Nephron (organoid): ENCODE measurements at regions not wholly inside any gene's neighbourhood (a gene's known extent, or its start where the extent isn't known, plus 50 kb on each side); places are given as distances from the start of the nearest gene placed in this dataset.
A peak's percentile ranks its signal among the peaks of the same experiment; 100 is the strongest.

Experiments used
- H3K27ac Mint-ChIP-seq, 3 experiments: 2 replicates each; pipeline ENCODE4 v1.8.0; 2020; ENCODE audit warnings: mixed read lengths in 3 of 3, mild to moderate bottlenecking in 2 of 3, moderate library complexity in 1 of 3
- H3K27me3 Mint-ChIP-seq: 2 replicates; pipeline ENCODE4 v1.8.0; 2021; ENCODE audit warnings: low read depth, mild to moderate bottlenecking, moderate library complexity, mixed read lengths
- H3K36me3 Mint-ChIP-seq: 2 replicates; pipeline ENCODE4 v1.8.0; 2020; ENCODE audit warnings: low read depth, mixed read lengths
- H3K4me1 Mint-ChIP-seq: 2 replicates; pipeline ENCODE4 v1.8.0; 2020; ENCODE audit warnings: mixed read lengths
- H3K4me3 Mint-ChIP-seq, 3 experiments: 2 replicates each; pipeline ENCODE4 v1.8.0; 2020; ENCODE audit warnings: mild to moderate bottlenecking in 3 of 3, mixed read lengths in 3 of 3, moderate library complexity in 2 of 3
- H3K9me3 Mint-ChIP-seq: 2 replicates; pipeline ENCODE4 v1.8.0; 2020; ENCODE audit warnings: mixed read lengths
- CTCF ChIP-seq, 3 experiments: fragments of 200-600 bp; sonication (generic); IDR thresholded peaks; one replicate each; pipeline ENCODE4 v1.5.0; 2021; ENCODE audit warnings: antibody characterized with exemption in 3 of 3; ENCODE audit not compliant: unreplicated experiment in 3 of 3

GRCh38 chr5:74539986-74540385, 100.5 kb downstream of the ENC1 start:
- TF ChIP-seq CTCF (IDR thresholded peaks at IDR 0.05; ENCODE audit: unreplicated experiment in 3 of 3), result no peak
- peaks cover 46% of the 10 kb centered on the region for H3K4me1 Mint-ChIP-seq
- peaks cover 4% of the 10 kb centered on the region for H3K27me3 Mint-ChIP-seq
- no peaks in the 10 kb centered on the region for H3K36me3 Mint-ChIP-seq
- no peak overlapping the region for H3K4me3 Mint-ChIP-seq
- H3K27ac Mint-ChIP-seq, result peak overlapping the region in 2 of 3 experiments; percentile 62 to 72
- H3K9me3 Mint-ChIP-seq, result peaks cover 5% of the 10 kb centered on the region

DNA sequence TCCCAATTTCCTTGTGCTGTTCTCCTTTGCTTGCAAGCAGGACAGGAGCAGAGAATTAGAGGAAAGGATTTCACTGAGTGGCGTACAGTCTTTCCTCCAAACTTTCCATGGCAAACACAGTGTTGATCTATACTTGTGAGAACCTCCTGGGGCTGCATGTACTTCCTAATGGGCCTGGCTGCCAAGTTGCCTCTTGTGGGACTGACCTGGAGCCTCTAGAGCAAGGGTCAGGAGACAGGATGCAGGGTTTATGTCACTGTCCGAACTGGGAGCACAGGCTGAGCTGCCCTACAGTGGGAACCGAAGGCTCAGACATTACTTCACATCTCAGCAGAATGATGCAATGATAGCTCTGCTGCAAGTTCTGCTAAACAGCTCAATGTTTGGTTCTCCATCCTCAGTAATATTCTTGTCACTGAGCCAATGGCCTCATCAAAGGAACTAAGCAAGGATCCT, 102.3 kb downstream of the ENC1 start:
- peaks cover 18% of the 10 kb centered on the region for H3K9me3 Mint-ChIP-seq

GRCh38 chr5:74536658-74537057, 103.9 kb downstream of the ENC1 start:
- H3K27ac Mint-ChIP-seq, result no peak overlapping the region

More for the DNA sequence above, 102.3 kb downstream of the ENC1 start:
- peaks cover 9% of the 10 kb centered on the region for H3K36me3 Mint-ChIP-seq
- H3K4me3 Mint-ChIP-seq, result peak overlapping the region in 1 of 3 experiments; percentile 5
- peaks cover 2% of the 10 kb centered on the region for H3K27me3 Mint-ChIP-seq
- peaks cover 35% of the 10 kb centered on the region for H3K4me1 Mint-ChIP-seq
- no peak for TF ChIP-seq CTCF (IDR thresholded peaks at IDR 0.05; ENCODE audit: unreplicated experiment in 3 of 3)
- peak overlapping the region; percentile 45 to 61 (median 53) for H3K27ac Mint-ChIP-seq

DNA sequence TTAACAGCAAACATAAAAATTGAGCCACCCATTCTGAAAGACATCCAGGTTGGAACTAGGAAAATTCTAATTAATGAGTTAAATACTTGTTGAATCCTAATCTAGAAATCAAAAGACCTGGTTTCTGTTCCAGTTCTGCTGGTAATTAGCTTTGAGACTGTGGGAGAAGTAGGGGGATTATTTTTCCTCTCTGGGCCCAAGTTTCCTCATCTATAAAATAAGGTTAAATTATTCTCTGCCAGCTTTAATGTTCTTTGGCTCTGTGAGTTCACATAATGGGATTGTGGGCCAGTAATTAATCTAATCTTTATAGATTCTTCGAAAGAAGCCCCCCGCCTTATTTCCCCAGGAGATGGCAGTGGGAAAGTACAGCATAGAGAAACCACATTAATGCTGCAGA, 104.6 kb downstream of the ENC1 start:
- H3K4me1 Mint-ChIP-seq, result peaks cover 19% of the 10 kb centered on the region
- TF ChIP-seq CTCF (IDR thresholded peaks at IDR 0.05; ENCODE audit: unreplicated experiment in 3 of 3), result no peak
- no peak overlapping the region for H3K27ac Mint-ChIP-seq
- no peak overlapping the region for H3K4me3 Mint-ChIP-seq
- H3K27me3 Mint-ChIP-seq, result no peaks in the 10 kb centered on the region
- peaks cover 36% of the 10 kb centered on the region for H3K9me3 Mint-ChIP-seq
- peaks cover 14% of the 10 kb centered on the region for H3K36me3 Mint-ChIP-seq

More at GRCh38 chr5:74536658-74537057, 103.9 kb downstream of the ENC1 start:
- no peak for TF ChIP-seq CTCF (IDR thresholded peaks at IDR 0.05; ENCODE audit: unreplicated experiment in 3 of 3)
- Mint-ChIP-seq H3K4me3 (no peak overlapping the region), H3K27me3 (no peaks in the 10 kb centered on the region), H3K36me3 (peaks cover 14% of the 10 kb centered on the region), H3K9me3 (peaks cover 31% of the 10 kb centered on the region), H3K4me1 (peaks cover 25% of the 10 kb centered on the region)

- Mint-ChIP-seq H3K4me1 (peaks cover 10% of the 10 kb centered on the region), H3K36me3 (peaks cover 14% of the 10 kb centered on the region), H3K4me3 (no peak overlapping the region), H3K9me3 (peaks cover 36% of the 10 kb centered on the region), H3K27me3 (no peaks in the 10 kb centered on the region), H3K27ac (no peak overlapping the region)
- no peak for TF ChIP-seq CTCF (IDR thresholded peaks at IDR 0.05; ENCODE audit: unreplicated experiment in 3 of 3)
Observed at GRCh38 chr5:74534397-74535129, 106.0 kb downstream of the ENC1 start.
